Body of pancreas (tissue), 4 donors: ENCODE measurements at regions not wholly inside any gene's neighbourhood (a gene's known extent, or its start where the extent isn't known, plus 50 kb on each side); places are given as distances from the start of the nearest gene placed in this dataset.

Experiments used
- POLR2A ChIP-seq, 3 donors: fragments of 450-650 bp; IDR thresholded peaks; one replicate each; pipeline ENCODE4 v1.6.1; 2016; ENCODE audit warnings: antibody characterized with exemption in 3 of 3, mild to moderate bottlenecking in 2 of 3
- TF ChIP-seq, protein P1 (sequence below), 7 experiments: fragments of 450-650 bp in 4 of 7; fragments of 200-600 bp in 3 of 7; sonication (generic) in 3 of 7; IDR thresholded peaks; one replicate each; pipeline ENCODE4 v1.5.1; 2016 to 2019; ENCODE audit warnings: antibody characterized with exemption in 7 of 7

DNA sequence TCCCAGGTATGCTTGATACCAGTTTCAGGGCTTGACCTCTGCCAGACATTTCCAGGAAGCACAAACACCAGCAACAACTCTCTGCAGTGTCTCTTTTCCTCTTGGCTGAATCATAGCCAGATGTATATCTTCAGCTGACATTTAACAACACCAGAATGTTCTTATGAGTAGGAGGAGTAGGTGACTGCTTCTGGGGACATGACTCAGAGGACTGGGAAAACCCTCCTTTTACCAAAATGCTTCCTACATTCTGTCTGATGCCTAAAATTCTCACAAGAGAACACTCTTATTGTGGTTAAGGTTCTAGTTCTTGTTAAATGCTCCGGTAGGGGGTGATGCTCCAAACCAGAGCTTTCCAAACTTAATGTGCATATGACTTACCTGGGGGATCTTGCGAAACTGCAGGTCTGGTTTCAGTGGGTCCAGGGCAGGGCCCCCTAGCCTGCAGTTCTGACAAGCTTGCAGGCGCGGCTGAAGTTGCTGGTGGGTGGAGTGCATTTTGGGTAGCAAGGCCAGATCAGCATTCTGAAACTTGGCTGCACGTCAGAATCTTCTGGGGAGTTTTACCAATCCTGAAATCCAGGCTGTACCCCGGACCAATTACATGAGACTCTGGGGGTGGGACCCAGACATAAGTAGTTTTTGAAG lies 329.3 kb upstream of the RPS6KA3 start:
- TF ChIP-seq, protein P1, sequence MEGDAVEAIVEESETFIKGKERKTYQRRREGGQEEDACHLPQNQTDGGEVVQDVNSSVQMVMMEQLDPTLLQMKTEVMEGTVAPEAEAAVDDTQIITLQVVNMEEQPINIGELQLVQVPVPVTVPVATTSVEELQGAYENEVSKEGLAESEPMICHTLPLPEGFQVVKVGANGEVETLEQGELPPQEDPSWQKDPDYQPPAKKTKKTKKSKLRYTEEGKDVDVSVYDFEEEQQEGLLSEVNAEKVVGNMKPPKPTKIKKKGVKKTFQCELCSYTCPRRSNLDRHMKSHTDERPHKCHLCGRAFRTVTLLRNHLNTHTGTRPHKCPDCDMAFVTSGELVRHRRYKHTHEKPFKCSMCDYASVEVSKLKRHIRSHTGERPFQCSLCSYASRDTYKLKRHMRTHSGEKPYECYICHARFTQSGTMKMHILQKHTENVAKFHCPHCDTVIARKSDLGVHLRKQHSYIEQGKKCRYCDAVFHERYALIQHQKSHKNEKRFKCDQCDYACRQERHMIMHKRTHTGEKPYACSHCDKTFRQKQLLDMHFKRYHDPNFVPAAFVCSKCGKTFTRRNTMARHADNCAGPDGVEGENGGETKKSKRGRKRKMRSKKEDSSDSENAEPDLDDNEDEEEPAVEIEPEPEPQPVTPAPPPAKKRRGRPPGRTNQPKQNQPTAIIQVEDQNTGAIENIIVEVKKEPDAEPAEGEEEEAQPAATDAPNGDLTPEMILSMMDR (IDR thresholded peaks at IDR 0.05) = no peak
- TF ChIP-seq POLR2A (IDR thresholded peaks at IDR 0.05) = no peak
